ENCODE measurements at regions not wholly inside any gene's neighbourhood (a gene's known extent, or its start where the extent isn't known, plus 50 kb on each side); places are given as distances from the start of the nearest gene placed in this dataset.

DNA sequence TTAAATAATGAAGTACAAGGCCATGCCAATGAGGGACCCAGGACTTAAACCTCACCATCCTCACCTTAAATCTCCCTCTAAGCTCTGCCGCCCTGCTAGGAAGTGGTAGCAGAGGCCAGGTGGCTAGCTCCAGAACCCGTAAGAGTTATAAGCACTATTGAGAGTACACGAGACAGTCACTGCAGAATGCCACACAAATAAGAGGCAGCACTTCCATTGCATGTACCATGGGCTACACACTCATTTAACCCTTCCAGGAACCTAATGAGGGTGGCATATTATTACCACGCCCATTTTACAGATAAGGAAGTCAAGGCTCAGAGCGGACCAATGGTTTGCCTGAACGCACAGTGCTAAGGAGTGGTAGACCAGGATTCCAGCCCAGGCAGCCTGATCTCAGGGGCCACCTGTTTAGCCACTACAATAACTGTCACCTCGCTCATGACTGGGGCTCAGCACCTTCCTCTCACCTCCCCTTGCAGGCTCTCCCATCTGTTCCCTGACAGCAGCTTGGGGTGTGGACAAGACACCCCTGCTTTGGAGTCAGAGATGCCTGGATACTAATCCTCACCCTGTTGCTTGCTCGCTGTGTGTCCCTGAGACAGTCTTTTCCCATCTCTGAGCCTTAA, 54.8 kb upstream of the ID3 start:
- DNase-seq = no peak

- no peak for DNase-seq
Observed at GRCh38 chr1:23613191-23614031, 54.1 kb upstream of the ID3 start.

- no peak for DNase-seq
Observed at GRCh38 chr1:23611601-23612327, 52.5 kb upstream of the ID3 start.

- DNase-seq = no peak
Observed at GRCh38 chr1:23610677-23611076, 51.4 kb upstream of the ID3 start.

- peak; percentile 21 for DNase-seq
Observed at GRCh38 chr1:23609971-23610370, 50.7 kb upstream of the ID3 start.

Measured in skin of body (tissue), 1 donor.